ENCODE measurements at regions not wholly inside any gene's neighbourhood (a gene's known extent, or its start where the extent isn't known, plus 50 kb on each side); places are given as distances from the start of the nearest gene placed in this dataset.

DNA sequence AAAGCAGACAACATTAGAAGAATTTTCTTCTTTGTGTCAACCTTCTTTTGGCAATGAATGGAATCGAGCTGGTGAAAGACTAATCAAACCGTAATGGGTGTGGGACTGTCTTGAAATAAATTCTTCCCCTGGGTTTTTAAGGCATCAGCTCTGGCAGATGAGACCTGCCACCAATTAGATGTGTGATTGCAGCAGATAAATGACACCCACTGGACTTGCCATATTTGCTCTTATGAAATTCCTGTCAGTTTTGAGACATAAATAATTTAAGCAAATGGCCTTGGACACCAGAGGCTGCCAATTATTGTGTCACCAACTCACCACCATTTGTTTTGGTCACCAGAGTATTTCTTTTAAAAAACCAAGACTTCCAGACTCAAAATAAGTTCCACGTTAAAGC lies 135.9 kb upstream of the RGMB start:
- DNase-seq = no peak

DNA sequence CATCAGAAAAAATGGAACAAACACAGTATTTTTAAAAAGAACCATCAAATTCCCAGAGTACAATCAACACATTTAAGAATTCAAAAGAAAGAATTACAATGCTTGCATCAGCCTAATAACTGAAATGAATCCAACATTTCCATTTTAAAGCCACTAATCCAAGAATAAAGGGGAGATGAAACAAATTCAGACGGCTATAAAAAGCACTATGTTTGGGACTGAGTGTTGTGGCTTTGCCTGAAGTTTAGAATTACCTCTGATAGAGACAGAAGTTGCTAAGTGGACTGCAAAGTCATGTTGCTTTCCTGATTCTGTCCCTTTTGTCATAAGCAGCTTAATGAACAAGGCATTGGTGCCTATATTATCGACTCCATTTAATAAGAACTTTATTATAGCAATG lies 135.4 kb upstream of the RGMB start:
- DNase-seq = no peak

DNA sequence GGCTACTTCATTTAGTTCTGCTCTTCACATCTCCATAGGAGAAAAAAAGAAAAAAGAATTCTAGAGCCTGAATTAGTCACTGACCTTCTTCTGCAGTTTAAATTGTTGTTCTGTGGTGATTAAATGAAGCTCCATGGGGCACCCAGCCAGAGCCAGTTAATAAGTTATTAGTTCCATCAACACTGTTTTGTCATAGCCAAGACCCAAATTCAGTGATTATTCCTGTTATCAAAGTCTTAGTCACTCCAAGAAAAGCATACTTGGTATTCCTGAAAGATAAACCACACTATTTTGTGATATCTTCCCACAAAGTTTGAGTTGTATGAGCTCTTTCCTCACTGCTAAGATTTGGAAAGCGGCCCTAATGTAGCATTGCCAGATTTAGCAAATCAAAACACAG lies 134.8 kb upstream of the RGMB start:
- no peak for DNase-seq

DNA sequence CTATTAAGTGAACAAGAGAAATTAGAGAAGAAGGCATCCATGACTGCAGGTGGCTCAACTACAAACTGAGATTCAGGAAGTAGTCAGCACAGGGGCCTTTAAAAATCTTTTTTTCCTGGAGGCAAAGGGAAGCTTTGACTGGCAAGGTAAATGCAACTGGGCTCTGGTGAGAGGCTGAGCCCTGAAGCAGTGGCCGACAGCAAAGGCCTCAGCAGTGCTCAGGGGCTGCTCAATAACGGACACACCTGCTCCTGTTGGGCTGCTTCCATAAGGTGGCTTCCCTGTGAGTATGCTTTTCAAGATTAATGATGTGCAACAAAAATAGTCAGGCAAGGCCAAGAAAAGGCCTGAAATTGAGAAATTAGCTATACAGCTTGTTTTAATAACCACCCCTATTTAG lies 134.2 kb upstream of the RGMB start:
- no peak for DNase-seq

DNA sequence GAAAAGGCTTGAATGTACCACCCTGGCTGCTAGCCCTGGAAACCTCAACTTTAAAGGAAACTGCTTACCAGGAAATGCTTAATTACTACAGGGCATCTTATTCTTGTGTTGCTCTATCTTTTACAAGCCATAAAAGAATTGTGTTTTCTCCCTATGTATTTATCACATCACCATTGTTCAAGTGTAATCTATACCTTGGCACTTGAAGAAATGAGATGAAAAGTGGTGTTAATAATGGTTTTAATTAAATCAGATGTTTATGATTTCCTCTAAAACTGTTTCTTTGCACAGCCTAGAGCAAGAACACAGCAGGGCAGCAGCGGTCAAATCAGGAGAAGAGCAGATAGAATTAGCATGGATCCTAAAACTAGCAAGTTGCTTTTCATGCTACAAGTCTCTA lies 131.8 kb upstream of the RGMB start:
- DNase-seq = no peak

DNA sequence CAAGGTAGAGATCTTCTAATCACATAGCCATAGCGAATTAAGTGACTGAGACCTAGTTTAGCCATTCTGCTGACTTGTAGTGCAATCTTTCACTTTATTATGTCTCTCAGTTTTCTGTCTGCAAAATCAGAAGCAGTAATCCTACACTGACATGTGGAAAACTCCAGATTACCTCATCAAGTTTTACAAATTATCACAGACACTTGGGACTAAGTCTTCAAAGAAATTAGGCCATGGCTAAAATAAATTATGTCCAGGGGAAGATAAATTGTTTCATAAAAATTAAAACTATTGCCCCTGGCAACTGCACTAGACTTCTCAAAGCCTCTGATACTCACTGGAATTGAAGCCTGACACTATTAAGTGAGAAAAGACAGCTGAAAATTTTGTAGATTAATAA lies 129.9 kb upstream of the RGMB start:
- DNase-seq = no peak

DNA sequence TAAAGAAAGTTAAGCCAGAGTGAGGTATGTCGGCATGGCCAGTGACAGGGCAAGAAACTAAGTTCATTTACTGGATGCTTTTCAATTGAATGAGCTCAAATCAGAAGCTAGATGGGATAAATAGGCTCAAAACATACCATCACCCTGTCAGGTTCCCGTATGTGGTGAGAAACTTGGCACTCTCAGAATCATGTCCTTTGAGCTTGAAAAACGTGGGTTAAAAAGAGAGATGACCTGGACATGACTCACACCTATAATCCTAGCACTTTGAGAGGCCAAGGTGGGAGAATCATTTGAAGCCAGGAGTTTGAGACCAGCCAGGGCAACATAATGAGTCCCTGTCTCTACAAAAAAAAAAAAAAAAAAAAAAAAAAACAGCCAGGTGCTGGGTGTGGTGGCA lies 121.7 kb upstream of the RGMB start:
- no peak for DNase-seq

DNA sequence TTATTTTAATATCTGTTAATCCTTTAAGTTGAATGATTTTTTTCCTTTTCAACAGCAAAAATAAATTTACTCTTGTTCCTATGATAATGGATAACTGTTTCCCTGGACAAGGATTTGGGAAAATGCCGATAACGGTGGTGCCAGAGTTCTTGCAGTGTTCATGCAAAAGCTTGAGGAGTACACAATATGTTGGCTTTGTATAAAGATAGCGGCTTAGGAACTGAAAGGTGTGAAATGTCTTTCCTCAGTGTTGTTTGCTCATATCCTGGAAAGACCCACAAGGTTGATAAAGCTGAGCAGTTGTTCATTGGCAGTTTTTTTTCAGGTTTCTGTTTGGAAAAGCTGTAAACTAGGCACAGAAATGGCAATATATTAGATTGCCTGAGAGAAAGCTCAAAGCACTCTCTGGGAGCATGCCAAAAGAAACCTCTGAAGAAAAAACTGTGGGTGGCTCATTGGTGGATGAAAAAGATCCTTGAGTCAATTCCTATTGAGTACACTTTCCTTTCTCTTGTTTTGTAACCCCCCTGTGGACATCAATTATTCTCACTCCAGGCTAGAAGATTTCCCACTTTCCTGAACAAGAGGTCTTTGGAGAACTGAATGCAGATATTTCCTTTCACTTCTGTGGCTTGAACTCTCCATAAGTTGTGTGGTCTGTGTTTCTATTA lies 117.2 kb upstream of the RGMB start:
- peak in 2 of 58 donors; percentile 1 to 25 for DNase-seq

DNA sequence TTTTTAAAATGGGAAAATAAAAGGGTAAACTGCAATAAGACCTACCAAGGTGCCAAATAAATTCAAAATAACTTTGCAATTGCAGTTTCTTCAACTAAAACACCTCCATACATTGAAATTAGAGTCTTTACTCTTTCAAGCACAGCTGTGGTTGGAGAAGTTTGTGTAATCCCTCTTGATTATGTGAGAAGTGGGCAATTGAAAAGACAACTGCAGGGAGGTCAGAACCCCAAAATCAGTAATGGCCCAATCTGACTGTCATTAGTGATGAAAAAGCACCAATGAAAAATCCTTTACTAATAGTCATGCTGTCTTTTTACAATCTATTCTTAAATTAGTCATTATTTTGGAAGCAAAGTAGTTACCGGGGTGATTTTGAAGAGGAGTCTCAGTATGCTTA lies 116.7 kb upstream of the RGMB start:
- DNase-seq = no peak

DNA sequence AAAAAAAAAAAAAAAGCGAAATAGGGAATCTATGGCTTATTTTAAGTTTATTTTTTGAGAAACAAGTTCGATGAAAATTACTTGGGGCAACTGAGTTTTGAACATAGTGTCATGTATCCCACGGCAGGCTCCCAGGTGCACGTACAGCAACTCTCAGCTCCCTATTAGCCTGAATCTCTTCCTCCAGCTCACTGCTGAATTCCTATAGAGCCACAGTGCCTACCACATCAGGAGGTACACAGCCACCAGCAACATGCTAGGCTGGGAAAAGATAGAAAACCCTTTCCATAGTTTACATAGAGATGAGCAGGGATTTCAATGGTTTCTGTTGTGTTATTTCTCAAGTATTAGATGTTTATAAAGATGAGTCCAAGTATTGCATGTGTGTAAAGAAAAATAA lies 115.9 kb upstream of the RGMB start:
- no peak for DNase-seq

DNA sequence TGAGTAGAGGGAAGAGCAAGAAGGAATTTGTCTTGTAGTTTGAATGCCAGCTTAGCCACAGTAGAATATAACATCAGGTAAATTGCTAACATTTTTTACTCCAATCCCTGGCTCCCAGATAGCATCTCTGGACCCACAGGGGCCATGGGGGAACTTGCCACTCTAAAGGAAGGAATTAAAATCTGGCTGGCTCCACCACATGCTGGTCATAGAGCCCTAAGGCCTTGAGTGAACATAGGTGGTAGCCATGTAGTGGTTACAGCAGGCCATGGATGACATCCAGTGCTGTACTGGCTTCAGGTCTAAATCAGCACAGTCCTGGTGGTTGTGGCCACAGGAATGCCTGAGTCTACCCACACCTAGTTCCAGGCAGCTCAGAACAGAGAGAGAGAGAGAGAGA lies 109.9 kb upstream of the RGMB start:
- no peak for DNase-seq

DNA sequence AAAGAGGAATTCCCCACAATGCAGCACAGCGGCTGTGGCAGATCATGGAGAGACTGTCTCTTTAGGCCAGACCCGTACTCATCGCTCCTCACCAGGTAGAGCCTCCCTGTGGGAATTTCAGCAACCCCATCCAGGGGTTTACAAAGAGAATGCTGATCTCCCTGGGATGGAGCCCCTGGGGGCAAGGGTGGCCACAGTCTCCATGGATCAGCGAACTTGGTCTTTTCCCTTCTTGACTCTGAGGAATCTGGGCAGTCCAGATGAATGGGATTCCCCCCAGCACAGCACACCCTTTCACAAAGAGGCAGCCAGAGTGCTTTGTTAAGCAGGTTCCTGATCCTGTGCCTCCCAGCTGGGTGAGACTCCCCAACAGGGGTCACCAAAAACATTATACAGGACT lies 108.7 kb upstream of the RGMB start:
- no peak for DNase-seq

DNA sequence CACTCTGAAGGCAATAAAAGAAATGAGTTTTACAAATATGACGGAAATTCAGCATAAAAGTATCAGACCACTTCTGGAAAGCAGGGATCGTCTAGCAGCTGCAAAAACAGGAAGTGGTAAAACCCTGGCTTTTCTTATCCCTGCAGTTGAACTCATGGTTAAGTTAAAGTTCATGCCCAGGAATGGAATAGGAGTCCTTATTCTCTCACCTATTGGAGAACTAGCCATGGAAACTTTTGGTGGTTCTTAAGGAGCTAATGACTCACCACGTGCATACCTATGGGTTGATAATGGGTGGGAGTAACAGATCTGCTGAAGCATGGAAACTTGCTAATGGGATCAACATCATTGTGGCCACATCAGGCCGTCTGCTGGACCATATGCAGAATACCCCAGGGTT lies 93.5 kb upstream of the RGMB start:
- DNase-seq = no peak

DNA sequence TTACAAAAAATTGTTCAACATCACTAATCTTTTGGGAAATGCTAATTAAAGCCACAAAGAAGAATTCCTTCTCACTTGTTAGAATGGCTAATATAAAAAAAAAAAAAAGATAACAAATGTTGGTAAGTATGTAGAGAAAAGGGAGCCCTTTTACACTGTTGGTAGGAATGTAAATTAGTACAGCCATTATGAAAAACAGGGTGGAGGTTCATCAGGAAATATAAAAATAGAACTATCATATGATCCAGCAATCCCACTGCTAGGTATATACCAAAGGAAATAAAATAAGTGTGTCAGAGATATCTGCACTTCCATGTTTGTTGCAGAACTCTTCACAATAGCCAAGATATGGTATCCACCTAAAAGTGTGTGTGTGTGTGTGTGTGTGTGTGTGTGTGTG lies 83.5 kb upstream of the RGMB start:
- DNase-seq = no peak

DNA sequence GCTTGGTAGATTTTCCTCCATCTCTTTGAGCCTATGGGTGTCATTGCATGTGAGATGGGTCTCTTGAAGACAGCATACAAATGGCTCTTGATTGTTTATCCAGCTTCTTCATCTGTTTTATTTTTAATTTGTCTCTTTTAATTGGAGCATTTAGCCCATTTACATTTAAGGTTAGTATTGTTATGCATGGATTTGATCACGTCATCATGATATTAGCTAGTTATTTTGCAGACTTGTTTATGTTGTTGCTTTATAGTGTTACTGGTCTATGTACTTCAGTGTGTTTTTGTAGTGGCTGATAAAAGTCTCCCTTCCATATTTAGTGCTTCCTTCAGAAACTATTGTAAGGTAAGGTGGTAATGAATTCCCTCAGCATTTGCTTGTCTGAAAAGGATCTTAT lies 78.6 kb upstream of the RGMB start:
- no peak for DNase-seq

DNA sequence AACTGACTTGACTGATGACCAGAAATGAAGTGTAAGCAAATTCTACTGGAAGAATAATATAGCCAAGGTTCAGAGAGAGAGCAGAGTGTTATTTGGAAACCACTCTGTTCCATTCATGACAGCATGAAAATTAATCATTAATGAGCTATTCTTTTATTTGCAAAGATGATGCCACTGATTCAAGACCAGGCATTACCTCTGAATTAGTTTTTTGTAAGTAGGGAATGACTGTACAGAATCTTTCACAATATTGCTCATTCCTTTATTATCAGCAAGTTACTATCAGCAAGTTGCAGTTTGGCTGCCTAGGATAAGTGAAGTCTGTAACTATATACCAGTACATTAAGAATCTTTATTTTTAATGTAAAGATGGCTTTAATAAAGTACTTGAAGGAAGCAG lies 75.1 kb upstream of the RGMB start:
- DNase-seq = no peak

DNA sequence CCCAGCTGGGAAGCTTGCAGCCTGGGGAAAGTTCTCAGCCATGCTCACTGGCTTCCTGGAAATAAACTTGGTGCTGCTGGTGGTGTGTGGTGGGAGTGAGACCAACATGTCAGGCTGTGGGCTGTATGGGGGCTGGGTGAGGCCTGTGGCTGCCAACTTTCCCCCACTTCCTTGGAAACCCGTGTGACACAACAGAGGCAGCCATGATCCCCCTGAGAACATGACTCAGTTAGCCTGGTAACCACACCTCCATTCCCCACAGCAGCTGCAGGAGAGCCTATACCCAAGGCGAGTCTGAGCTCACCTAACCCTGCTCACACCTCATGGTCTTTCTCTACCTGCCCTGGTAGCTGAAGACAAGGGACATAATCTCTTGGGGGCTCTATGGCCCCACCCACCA lies 72.7 kb upstream of the RGMB start:
- no peak for DNase-seq

DNA sequence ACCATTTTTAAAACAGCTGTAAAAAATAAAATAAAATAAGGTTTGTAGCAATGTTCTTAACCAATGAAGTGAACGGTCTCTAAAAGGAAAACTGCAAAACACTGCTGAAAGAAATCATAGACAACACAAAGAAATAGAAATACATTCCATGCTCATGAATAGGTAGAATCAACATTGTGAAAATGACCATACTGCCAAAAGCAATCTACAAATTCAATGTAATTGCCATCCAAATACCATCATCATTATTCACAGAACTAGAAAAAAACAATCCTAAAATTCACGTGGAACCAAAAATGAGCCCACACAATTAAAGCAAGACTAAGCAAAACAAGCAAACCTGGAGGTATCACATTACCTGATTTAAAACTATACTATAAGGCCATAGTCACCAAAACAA lies 67.6 kb upstream of the RGMB start:
- DNase-seq = no peak

DNA sequence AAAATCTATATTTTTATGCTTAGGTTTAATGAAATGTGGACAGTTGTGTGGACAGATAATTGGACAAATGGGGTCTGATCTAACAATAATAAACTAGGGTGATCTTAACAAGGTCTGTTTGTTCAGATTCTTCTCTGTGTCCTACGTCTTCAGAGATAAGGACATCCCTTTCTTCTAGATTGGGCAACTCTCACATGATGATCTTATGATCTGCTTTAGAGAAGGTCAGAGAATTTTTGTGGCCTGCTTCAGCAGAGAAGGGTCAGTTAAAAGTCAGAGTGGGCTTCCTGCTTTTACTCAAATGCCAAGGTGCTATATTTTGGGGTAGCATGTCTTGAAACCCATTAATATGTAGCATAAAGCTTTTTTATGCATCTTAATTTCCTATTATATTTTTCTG lies 63.8 kb upstream of the RGMB start:
- no peak for DNase-seq

DNA sequence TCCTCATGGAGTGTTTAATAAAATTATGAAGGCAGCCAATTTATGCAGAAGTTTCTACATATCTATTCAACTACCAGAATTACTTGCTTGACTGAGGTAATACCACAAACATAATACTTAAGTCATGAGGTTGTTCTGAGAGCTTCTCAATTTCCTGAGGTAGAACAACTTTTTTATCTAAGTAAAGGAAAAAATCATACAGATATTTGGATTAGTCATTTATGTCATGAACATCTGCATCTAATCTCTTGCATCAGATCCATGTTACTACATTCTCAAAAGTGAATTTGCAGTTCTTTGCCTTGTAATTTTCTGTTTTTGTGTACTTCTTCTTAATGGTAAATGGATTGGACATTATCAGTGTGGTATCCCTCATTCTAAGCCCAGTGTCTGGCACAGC lies 60.4 kb upstream of the RGMB start:
- DNase-seq = no peak

DNA sequence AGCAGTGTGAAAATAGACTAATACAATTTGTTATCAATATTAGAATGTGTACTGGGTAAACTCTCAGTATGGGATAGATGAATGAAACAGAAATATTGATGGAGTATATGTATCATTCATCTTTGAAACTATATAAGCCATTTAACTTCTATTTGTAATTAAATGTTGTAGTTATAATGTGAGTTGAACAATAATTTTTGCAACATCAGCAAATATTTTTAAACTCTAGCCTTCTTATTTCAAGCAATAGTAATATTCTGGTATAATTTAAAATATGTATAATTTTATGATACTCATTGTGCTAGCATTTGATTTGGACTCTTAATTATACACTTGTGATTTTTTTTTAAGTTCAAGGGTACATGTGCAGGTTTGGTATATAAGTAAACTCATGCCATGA lies 59.6 kb upstream of the RGMB start:
- DNase-seq = no peak

DNA sequence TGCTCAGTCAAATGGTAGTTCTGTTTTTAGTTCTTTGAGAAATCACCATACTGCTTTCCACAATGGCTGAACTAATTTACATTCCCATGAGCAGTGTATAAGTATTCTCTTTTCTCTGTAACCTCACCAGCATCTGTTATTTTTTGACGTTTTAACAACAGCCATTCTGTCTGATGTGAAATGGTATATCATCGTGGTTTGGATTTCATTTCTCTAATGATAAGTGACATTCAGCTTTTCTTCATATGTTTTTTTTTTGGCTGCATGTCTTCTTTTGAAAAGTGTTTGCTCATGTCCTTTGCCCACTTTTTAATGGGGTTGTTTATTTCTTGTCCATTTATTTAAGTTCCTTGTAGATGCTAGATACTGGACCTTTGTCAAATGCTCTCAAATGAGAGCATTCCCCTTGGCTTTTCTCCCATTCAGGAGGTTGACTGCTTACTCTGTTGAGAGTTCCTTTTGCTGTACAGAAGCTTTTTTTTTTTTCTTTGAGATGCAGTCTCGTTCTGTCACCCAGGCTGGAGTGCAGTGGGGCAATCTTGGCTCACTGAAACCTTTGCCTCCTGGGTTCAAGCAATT lies 58.7 kb upstream of the RGMB start:
- DNase-seq = no peak

DNA sequence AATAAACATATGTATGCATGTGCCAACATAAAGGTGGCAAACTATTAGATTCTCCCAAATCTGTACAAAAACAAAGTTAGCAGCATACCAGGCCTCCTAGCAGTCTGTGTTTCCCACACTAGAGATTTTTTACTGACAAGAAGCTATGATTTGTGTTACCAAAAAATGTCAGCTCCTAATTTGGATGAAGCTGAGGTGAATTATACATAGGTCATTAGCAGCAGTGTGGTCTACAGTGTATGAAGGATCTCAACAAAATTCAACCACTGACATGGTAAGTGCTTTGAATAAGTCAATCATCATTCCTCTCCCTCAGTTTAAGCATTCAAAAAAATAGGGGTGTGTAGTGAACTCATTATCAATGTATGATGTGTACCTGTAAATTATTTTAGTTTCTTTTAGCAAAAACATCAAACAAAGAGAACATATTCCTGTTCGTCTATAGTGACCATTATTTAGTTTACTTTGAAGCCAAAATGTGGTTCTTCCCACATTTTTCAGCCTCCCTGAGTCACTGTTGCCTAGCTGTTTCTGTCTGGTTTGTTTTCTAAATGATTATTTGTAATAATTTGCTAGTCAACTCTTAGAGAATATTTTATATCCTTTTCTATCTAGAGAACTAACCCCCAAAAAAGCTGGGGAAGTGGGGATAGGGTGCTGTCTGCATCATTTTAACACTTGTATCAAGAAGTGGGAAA lies 52.1 kb upstream of the RGMB start:
- no peak for DNase-seq
